MM.1S (cell line): ENCODE measurements at regions not wholly inside any gene's neighbourhood (a gene's known extent, or its start where the extent isn't known, plus 50 kb on each side); places are given as distances from the start of the nearest gene placed in this dataset.

Experiments used
- CTCF ChIP-seq: fragments of 300-600 bp; sonication (generic); IDR thresholded peaks from 2 replicates; pipeline ENCODE4 v1.5.1; 2016; ENCODE audit warnings: antibody characterized with exemption, low read length, mixed read lengths
- EZH2 ChIP-seq: fragments of 300-600 bp; sonication (generic); optimal IDR thresholded peaks from 2 replicates; pipeline ENCODE3; 2017; ENCODE audit warnings: low read depth, mild to moderate bottlenecking, antibody characterized with exemption, low read length, mixed read lengths

DNA sequence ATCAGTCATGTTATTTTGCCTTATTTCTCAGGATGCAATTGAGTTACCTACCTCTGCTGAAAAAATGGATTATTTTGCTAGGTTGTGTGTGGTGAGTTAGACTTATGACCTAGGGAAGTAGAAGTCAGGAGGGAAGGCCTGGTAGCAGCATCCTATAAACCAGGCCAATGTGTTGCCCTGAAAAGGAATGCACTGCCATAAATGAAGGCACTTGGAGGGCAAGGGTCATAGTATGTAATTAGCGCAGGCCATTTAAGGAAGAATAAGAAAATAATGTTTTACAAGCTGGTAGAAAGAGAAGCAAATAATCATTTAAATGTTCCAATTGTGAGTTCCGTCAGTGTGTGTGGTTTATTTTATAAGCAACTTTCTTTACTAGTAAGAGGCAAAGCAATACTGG is 698.8 kb downstream of the KCNJ2 start:
- no peak for TF ChIP-seq CTCF
- no peak for TF ChIP-seq EZH2
